GM19467 (cell line): ENCODE measurements at regions not wholly inside any gene's neighbourhood (a gene's known extent, or its start where the extent isn't known, plus 50 kb on each side); places are given as distances from the start of the nearest gene placed in this dataset.
"Not testable (repeated sequence)": the region's sequence is repeated elsewhere in the genome, so short reads cannot be mapped to it uniquely, and the experiment has no call there.

Experiments used
- ATAC-seq: cut with Tn5 transposase; IDR thresholded peaks from one replicate; pipeline ENCODE4 v1.9.1; 2021; ENCODE audit warnings: mild to moderate bottlenecking, moderate library complexity; ENCODE audit not compliant: unreplicated experiment

DNA sequence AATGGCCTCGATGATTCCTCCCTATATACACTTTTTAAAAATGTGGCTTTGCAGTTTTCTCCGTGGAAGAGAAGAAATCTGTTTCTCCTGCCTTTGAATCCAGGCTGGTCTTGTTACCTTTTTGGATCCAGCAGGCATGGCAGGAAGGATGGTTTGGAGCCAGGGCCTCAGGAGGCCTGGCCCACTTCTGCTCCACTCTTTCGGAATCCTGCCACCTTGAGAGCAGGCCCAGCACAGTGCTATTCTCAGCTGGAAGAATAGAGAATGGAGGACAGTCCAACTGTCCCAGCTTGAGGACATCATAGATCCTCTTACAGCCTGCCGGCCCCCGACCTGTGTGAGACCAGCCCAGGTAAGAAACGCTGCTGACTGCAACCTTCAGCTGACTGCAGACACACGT is 421.5 kb downstream of the FUT8 start:
- no peak for ATAC-seq

DNA sequence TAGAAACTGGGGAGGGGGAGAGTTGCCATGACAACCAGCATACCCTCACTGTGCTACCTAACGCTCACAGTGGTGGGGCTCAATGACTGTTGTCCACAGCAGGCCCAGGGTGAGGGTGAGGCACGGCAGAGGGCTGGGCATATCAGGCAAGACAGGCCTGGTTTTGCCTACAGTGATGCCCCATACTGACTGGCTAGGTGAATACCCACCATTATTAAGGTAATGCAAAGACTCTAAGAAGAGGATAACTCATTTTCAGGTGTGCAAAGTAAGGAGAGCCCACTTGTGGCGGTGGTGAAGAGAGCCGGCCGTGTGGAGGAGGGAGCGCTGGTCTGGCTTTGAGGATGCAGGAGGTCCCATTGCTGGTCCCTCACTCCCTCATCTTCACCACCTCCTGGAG is 422.3 kb downstream of the FUT8 start:
- no peak for ATAC-seq

DNA sequence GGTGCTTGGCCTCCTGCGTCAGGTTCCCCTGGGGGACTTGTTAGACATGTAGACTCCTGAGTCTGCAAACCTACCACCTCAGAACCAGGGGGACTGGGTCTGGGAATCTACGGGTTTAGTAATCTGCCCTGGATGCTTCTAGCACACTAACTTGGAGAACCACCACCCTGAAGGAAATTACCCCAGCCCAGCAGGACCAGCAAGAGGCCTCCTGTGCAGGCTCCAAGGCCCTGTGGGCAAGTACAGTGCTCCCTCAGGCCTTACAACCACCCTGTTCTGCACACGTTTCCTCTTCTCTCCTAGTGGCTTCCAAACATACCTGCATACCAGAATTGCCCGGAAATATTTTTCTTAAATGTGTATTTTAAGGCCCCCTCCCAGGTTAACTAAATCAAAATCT is 423.0 kb downstream of the FUT8 start:
- ATAC-seq = no peak

DNA sequence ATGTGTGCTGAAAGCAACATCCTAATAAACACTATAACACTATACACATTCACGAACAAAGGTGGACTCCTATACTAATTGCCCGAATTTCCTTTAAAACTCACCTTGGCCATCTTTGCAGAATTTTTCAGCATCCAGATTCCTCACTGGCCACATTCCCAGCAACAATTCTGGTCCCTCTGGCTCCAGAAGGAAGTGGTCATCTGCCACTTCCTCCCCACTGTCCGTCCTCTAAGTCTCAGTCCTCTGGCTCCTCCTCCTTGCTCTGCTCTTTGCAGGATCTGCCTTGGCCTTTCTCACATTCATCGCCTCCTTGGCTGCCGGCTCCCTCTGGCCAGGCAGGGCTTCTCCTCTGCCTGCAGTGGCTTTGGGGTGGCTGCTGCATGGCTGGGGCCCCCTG is 426.0 kb downstream of the FUT8 start:
- ATAC-seq = no peak

DNA sequence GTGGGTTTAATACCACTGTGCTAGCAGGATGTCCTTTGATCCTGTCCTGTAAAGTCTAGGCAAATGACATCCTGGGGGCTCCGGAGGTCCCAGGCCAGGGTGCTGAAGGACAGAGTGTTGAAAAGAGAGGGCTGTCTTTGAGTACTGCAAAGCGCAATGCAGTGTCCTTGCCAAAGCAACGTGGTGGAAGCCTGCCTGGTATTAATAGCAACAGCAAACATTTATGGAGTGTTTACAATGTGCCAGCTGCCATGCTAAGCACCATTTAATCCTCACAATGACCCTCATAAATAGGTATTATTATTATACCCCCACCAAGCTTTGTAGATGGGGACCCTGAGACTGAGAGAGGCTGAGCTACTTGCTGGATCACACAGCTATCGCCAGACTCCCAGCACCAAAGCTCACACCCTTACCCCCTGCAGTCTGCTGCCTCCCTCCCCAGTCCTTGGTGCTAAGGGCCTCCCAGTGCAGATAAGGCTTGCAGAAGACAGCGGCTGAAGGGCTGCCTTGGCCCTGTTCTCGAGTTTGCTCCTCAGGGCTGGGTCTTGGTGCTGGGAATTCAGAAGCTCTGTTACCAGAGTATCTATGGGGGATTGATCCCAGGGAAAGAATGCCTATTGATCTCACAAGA is 427.7 kb downstream of the FUT8 start:
- no peak for ATAC-seq

DNA sequence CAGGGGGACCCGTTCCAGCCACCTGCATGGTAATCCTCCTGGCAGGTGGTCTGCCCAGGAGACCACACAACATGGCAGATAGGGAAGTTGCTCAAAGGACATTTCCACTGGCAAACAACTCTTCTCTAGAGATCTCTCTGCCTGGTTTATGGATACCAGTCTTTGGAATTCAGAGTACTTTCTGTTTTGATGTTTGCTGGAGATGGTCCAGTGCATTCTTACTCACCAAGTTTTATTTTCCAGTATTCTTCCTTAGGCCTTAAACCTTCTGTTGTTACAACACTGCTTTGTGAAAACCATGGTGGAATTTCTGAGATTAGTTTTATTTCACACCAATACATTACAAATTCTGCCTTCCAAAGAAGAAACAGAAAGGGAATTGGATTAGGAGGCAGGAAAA is 428.3 kb downstream of the FUT8 start:
- no peak for ATAC-seq

DNA sequence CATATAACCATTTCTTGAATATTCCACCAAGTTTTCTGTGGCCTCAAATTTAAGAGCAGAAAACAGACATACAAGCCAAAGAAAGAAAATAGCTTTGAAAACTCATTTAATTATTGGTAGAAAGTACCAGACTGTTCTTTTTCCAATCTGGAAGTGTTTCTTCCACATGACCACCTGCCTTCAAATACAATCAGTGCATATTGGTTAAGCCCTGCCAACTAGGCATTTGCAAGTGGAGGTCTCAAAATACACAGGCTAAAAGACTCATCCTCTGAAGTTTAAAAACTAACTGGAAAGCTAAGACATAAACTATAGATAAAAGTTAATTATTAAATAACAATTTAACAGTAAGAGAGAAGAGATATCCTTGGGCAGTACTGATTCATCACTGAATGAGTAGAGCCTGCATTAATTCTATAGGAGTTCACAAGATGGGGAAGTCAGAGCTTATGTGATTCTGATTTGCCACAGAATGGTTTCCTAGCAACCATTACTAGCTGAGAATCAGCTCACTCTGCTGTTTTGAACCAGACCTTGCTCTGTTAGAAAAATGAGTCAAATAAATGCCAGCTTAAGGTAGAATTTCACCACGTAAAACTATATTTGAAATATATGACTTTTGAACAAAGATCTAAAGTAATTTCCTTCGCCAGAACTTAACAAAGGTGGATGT is 433.8 kb downstream of the FUT8 start:
- ATAC-seq = no peak

DNA sequence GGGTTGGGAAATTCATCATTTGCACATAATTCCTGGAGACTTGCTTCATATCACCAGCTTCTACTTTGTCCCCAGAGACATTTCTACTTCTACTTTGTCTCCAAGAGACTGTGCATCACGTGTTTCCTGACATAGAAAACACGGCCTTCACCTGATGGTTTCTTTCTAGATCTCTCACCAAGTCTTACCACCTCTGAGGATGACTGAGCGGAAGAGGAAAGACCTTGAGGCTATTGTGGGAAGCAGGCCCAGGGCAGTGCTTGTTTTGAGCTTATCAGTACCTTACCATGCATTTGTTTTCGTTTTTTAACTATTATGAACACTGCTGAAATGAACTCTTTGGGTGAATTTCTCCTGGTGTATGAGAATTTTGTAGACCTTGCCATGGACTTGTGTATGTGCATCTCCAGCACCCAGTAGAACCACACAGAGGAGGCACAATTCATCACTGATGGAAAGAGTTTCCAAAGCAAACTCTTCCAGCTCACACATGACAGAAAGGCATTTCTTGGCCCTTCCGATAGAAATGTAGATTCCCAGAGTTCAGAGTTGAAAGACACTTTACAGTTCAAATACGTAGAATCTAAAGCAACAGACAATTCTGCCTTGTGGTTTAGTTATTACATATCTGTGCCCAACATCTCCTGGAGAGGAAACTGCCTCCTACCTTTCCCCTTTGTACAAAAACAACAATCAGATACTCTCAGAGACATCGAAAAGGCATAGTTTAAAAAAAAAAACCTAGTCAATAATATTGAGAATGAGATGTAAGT is 434.7 kb downstream of the FUT8 start:
- no peak for ATAC-seq

DNA sequence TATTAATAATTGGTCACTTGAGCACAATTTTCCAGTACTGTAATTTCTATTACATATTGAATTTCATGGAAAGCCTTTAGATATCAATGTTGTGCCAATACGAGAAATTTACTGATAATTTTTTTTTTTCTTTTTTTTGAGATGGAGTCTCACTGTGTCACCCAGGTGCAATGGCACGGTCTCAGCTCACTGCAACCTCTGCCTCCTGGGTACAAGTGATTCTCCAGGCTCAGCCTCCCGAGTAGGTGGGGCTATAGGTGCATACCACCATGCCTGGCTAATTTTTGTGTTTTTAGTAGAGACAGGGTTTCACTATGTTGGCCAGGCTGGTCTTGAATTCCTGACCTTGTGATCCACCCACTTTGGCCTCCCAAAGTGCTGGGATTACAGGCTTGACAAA is 435.4 kb downstream of the FUT8 start:
- not testable (repeated sequence) for ATAC-seq

DNA sequence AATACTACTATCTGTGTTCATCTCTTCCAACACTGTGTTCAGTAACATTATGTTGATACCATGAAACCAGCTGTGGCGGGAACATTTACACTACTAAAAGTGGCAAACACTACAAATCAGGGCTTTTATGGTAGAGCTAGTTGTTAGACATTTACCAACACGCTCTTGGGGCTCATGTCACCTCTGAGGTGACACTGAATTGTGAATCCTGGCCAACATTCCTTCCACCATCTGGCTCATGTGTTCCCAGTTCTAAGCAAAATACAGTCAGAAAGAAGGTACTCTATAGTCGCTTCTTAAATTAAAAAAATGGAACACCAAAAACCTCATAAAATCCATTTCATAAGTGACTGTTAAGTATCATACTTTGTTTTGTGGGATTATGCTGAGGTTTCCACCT is 436.6 kb downstream of the FUT8 start:
- no peak for ATAC-seq

DNA sequence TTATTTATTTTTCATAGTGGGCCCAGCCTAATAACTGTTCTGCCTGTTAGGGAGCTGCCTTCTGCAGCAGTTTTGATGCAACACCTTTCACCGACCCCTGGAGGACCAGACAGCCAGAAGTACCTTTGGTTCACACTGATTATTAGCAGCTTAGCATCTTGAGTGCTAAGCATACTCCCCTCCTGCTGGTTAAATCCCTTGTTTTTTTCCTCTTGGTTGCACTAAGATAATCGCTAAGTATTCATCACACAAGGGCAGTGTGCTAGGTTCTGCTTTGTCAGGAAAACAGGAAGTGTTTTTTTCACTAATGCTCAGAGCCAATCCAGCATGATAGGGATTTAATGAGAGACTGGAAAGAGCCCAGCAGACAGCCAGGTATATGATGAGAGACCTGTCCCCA is 437.0 kb downstream of the FUT8 start:
- ATAC-seq = no peak

DNA sequence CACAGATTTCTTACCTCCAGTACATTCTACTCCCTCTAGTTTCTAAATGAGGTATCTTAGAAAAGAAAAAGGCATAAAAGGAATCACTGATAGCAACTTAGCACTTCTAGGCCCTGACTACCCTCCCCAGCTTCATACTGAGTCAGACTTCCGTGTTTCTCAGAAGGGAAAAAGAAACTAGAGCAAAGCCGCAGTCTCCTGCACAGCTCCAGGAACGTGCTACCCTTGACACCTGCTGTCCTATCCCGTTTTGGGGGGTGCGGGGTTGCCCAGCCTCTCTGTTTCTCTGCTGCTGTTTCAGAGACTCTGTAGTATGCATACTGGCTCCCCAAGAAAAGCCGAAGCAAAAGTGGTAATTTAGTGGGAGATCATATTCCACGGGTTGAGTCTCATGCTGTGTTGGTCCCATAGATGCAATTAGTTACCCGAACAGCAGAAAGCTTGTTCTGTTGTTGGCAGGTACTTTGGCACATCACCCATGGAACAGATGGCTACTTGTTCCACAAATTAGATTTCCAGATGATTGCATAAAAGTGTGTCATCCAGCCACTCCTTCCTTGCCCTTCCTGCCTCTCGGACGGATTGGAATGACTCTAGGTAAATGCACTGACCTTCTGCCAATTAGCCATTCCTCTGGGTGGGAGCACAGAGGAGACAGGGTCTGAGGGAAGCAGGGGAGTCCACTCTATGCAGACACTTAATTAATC is 438.1 kb downstream of the FUT8 start:
- ATAC-seq = no peak

DNA sequence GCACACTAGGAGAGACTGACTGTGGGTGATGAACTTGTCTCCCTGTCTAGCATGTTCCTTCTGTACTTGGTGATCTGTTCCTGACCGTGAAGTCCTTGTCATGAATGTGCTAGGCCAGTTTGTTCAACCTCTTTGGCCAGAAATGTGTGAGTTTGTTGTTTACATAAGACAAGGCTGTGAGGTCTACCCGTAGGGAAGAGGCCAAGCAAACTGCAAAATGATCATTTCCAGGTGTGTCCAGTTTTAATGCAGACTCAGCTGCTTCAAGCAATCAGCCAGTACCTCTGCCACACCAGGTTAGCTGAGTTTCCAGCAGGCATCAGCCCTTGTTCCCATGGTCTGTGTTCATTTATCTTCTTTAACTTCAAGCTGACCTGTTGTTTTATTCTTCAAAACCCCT is 440.2 kb downstream of the FUT8 start:
- no peak for ATAC-seq

DNA sequence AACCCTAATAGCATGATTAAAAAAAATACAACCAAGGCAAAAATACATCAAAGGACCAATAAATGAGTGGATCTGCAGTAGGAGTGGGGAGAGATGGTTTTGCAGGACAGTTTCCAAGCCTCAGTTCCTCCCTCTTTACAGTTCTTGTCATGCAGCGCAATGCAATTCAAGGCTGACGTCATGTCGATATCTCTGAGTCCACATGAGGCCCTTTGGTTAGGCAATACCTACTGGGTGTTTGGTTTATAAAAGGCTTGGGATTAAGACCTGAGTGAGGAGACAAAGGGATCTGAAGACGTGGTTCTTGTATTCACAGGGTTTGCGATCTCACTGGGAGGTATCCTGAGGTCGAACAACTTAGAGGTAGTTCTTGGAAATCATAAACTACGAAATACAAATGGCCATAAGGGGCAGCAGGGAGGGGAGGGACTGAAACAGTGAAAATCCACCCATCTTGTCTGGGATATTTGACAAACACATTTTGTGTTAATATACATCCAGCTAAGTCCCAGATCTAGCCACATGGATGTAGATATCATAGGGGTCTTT is 441.0 kb downstream of the FUT8 start:
- ATAC-seq = no peak

DNA sequence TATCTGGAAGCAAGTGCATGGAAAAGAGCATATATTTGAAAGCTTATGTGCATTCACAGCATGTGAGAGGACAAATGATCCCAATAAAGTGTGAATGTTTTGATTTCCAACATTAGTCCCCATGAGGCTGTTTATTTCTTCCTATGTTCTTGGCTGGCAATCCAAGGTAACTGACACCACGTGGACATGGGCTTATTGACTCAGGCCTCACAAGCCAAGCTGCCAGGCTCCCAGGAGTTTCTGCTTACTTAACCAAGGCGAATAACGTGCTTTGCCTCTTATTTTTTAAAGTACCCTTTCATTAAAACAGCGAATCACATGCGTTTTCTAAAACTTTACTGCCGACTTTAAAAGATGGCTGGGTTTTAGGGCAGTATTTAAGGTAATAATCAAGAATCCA is 441.7 kb downstream of the FUT8 start:
- no peak for ATAC-seq

DNA sequence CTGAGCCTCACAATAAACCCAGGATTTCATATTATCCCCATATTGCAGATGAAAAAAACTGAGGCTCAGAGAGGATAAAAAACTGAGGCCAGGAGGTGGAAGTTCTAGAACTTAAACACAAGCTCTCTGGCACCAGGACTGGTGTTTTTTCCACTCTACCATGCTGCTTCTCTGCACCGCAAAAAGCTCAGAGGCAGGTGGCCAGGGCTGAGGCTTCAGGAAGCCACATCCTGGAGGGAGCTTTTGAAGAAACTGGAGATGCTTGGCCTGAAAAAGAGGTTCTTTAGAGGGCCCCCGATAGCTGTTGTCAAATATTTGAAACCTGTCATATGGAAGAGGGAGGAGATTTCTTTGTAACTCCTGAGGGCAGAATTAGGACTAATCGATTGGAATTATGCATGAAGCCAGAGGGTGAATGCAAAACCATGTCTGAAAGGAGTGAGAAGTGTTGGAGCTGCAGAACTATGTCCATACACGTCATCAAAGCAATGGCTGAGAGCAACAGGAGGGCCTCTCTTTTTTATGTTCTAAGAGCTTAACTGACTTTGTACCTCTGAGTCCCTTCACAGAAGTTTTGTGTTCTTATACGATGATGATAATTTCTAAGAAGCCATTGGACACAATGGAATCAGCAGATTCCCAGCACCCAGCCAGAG is 448.6 kb downstream of the FUT8 start:
- ATAC-seq = no peak

DNA sequence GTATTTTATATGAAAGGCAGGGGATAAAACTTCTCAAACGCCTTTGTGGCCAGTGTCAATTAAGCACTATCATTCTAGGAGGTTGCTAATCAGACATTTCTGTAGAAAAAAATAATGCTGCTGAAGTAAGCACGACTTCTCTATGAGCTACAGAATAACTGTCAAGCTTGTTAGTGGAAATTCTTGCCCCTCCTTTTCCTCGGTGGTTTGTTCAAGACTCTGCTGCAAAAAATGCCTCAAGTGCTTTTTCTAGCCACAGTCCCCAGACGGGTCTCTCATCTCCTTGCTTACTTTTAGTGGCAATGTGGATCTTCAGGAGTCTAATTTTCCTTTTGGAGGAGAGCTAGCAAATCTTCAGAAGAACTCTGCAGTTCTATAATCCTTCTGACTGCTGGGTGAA is 452.0 kb downstream of the FUT8 start:
- no peak for ATAC-seq

DNA sequence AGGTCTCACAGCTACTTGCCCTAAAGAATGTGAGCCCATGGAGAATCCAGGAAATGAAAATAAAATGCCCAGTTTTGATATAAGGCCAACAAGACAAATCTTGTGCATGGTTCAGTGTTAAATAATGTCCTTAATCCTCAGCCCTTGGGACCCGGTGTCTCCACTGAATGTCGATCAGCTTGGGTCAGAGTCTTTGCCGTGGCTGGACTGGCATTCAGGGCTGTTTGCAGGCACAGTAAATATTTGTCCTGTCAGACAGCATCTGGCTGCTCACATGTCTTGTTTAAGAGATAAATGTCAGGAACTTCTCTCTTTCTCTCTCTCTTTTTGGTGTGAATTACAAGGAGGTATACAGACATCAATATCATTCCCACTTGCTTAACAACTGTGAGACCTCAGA is 452.5 kb downstream of the FUT8 start:
- no peak for ATAC-seq

DNA sequence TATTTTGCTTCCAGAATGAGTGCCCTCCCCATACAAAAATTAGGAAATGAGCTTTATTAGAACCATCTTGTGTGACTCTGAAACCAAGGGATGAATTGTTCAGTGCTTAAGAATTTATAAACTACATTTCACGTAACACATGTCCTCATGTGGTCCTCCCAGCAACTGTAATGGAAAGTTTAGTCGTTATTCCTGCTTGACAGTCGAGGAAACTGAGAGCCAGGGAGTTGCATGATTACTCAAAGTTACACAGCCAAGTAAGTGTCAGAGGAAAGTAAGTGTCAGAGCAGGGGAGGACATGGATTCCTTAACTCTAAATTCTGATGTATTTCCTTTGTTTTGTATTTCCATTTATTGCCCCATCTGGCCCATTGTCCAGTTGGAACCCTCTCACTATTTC is 453.9 kb downstream of the FUT8 start:
- no peak for ATAC-seq

DNA sequence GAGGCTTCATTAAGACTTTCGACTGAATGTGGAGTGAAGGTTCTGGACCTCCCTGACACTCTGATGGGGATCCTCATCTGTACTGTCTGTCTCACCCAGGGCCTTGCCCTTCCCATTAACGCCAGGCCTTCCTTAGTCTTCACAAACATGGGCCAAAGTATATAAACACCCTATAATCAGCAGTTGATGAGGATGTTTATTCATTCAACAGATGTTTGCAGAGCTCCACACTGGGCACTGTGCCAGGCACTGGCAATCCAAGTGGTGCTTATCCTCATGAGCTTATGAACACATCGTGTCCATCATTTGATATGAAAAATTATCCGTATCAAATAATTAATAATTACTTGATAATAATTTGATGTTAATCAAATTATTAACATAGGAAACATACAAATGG is 454.4 kb downstream of the FUT8 start:
- ATAC-seq = no peak

DNA sequence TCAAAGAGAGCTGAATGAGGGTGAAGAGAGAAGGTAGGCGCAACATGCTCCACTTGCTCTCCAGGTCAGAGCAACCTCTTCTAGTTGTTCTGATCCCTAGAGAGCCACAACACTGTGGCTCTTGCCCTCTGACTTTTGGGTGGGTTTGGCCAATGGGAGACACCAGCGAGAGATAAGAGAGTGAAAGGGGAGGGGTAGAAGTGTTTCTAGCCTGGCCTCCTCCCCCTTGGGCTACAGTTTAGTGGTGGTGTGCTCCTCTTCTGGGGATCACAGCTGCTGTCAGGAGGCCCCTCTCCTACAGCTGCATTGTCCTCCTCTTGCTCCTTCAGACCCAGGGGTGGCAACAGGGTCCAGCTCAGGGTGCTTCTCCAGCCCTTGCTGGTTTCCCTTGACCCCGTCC is 454.8 kb downstream of the FUT8 start:
- ATAC-seq = no peak
